ENCODE measurements at regions not wholly inside any gene's neighbourhood (a gene's known extent, or its start where the extent isn't known, plus 50 kb on each side); places are given as distances from the start of the nearest gene placed in this dataset.

DNA sequence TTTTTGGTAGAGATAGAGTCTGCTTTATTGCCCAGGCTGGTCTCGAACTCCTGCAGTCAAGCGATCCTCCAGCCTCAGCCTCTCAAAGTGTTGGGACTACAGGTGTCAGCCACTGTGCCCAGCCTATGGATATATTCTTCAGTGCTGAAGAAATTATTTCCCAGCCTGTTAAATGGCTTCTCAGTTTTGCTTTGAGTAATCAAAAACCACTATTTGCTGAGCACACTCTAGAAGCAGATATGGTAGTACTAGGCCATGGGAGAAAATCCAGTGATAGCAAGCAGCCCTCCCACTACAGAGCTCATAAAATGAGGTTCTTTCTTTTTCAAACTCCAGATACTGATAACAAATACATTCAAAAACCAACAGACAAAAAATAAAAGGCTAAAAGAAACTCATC, 80.6 kb upstream of the CLDN10 start:
- Histone ChIP-seq H4K12ac (ENCODE audit: low read depth, low read length) (no peak overlapping the region), H3K79me1 (ENCODE audit: low read length) (no peaks in the 10 kb centered on the region), H3K4ac (ENCODE audit: low read depth, low read length) (no peak overlapping the region), H3K9me3 (ENCODE audit: insufficient read depth, low read depth, low read length) (no peaks in the 10 kb centered on the region), H3K4me3 (ENCODE audit: low read depth, low read length) (no peak overlapping the region), H2BK120ac (ENCODE audit: insufficient read depth, low read length, poor library complexity) (no peak overlapping the region), H3K9ac (ENCODE audit: low read length) (no peak overlapping the region), H3K23ac (ENCODE audit: low read length) (no peak overlapping the region), H4K8ac (ENCODE audit: low read depth, low read length) (no peak overlapping the region), H3K27me3 (ENCODE audit: insufficient read depth, low read length) (no peaks in the 10 kb centered on the region), H2AK5ac (ENCODE audit: low read length) (no peak overlapping the region), H3K4me2 (ENCODE audit: low read length) (no peak overlapping the region), H3K36me3 (ENCODE audit: control insufficient read depth in 1 of 2, insufficient read depth in 2 of 2, low read length in 2 of 2) (no peaks in the 10 kb centered on the region), H3K4me1 (ENCODE audit: control insufficient read depth in 1 of 2, insufficient read depth in 2 of 2, low read length in 2 of 2) (no peaks in the 10 kb centered on the region), H2BK5ac (ENCODE audit: low read depth, low read length, poor library complexity) (no peak overlapping the region), H3K79me2 (ENCODE audit: control insufficient read depth, insufficient read depth, low read length, poor library complexity) (no peaks in the 10 kb centered on the region), H3K27ac (ENCODE audit: low read depth, low read length) (no peak overlapping the region), H2AFZ (ENCODE audit: insufficient read depth, low read length, poor library complexity) (no peak overlapping the region), H4K91ac (ENCODE audit: low read depth, low read length) (no peak overlapping the region), H2BK12ac (ENCODE audit: low read length) (no peak overlapping the region), H3K18ac (ENCODE audit: low read length) (no peak overlapping the region), H3K14ac (ENCODE audit: low read length) (no peak overlapping the region)
- no CpG with 5 or more reads among the region's 2 CpGs for WGBS (ENCODE audit: extremely low coverage, insufficient coverage, insufficient read length)
- DNase-seq = no peak

DNA sequence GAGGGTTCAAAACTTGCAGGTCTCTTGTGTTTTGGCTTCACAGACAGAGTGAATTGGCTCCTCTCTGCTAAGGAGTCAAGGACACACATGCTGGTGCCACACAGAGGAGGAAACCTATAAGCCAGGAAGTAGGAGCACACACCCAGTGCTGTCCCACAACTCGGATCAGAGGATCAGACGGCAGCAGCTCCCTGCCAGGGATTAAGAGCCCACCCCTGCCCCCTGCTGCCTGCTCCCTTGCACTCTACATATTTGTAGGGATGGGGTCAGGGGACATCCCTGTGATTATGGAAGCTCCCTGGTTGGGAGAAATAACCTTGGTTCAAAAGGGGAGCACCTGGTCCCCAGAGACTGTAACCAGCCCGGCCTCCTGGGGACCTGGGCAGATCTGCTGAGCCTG, 77.5 kb upstream of the CLDN10 start:
- no peak for DNase-seq
- Histone ChIP-seq H3K18ac (ENCODE audit: low read length) (no peak overlapping the region), H3K9me3 (ENCODE audit: insufficient read depth, low read depth, low read length) (no peaks in the 10 kb centered on the region), H4K8ac (ENCODE audit: low read depth, low read length) (no peak overlapping the region), H3K4me1 (ENCODE audit: control insufficient read depth in 1 of 2, insufficient read depth in 2 of 2, low read length in 2 of 2) (no peaks in the 10 kb centered on the region), H2BK120ac (ENCODE audit: insufficient read depth, low read length, poor library complexity) (no peak overlapping the region), H2BK5ac (ENCODE audit: low read depth, low read length, poor library complexity) (no peak overlapping the region), H3K27ac (ENCODE audit: low read depth, low read length) (no peak overlapping the region), H3K4me2 (ENCODE audit: low read length) (no peak overlapping the region), H4K12ac (ENCODE audit: low read depth, low read length) (no peak overlapping the region), H2AFZ (ENCODE audit: insufficient read depth, low read length, poor library complexity) (no peak overlapping the region), H3K36me3 (ENCODE audit: control insufficient read depth in 1 of 2, insufficient read depth in 2 of 2, low read length in 2 of 2) (no peaks in the 10 kb centered on the region), H3K79me2 (ENCODE audit: control insufficient read depth, insufficient read depth, low read length, poor library complexity) (no peaks in the 10 kb centered on the region), H3K4ac (ENCODE audit: low read depth, low read length) (no peak overlapping the region), H3K14ac (ENCODE audit: low read length) (no peak overlapping the region), H3K79me1 (ENCODE audit: low read length) (no peaks in the 10 kb centered on the region), H2BK12ac (ENCODE audit: low read length) (no peak overlapping the region), H3K23ac (ENCODE audit: low read length) (no peak overlapping the region), H3K4me3 (ENCODE audit: low read depth, low read length) (no peak overlapping the region), H2AK5ac (ENCODE audit: low read length) (no peak overlapping the region), H4K91ac (ENCODE audit: low read depth, low read length) (no peak overlapping the region), H3K27me3 (ENCODE audit: insufficient read depth, low read length) (no peaks in the 10 kb centered on the region), H3K9ac (ENCODE audit: low read length) (no peak overlapping the region)
- no CpG with 5 or more reads among the region's 3 CpGs for WGBS (ENCODE audit: extremely low coverage, insufficient coverage, insufficient read length)

DNA sequence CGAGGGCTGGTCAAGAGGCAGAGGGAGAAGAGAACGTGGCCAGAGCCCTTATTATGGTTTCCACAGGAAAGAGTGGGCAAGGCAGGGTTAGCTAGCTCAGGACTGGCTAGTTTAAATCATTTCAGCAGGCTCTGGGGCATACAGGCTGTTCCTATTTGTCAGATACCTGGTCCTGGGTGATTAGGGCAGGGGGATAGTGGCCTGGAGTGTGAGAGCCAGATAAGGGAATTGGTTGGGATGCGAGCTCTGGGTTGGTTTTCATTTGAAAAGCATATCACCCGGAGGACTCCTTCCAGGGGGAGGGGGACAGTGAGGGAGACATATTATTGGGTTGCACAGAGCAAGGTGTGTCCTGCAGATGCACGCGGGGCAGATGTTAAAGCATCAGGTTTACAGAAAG, 75.3 kb upstream of the CLDN10 start:
- Histone ChIP-seq H4K12ac (ENCODE audit: low read depth, low read length) (no peak overlapping the region), H2BK12ac (ENCODE audit: low read length) (no peak overlapping the region), H3K4me3 (ENCODE audit: low read depth, low read length) (no peak overlapping the region), H3K14ac (ENCODE audit: low read length) (no peak overlapping the region), H3K4me2 (ENCODE audit: low read length) (no peak overlapping the region), H3K9me3 (ENCODE audit: insufficient read depth, low read depth, low read length) (no peaks in the 10 kb centered on the region), H3K18ac (ENCODE audit: low read length) (no peak overlapping the region), H3K9ac (ENCODE audit: low read length) (no peak overlapping the region), H3K36me3 (ENCODE audit: control insufficient read depth in 1 of 2, insufficient read depth in 2 of 2, low read length in 2 of 2) (no peaks in the 10 kb centered on the region), H3K27ac (ENCODE audit: low read depth, low read length) (no peak overlapping the region), H4K8ac (ENCODE audit: low read depth, low read length) (no peak overlapping the region), H3K79me2 (ENCODE audit: control insufficient read depth, insufficient read depth, low read length, poor library complexity) (no peaks in the 10 kb centered on the region), H3K23ac (ENCODE audit: low read length) (no peak overlapping the region), H3K27me3 (ENCODE audit: insufficient read depth, low read length) (no peaks in the 10 kb centered on the region), H3K4ac (ENCODE audit: low read depth, low read length) (no peak overlapping the region), H3K79me1 (ENCODE audit: low read length) (no peaks in the 10 kb centered on the region), H4K91ac (ENCODE audit: low read depth, low read length) (no peak overlapping the region), H2BK120ac (ENCODE audit: insufficient read depth, low read length, poor library complexity) (no peak overlapping the region), H2AFZ (ENCODE audit: insufficient read depth, low read length, poor library complexity) (no peak overlapping the region), H2BK5ac (ENCODE audit: low read depth, low read length, poor library complexity) (no peak overlapping the region), H3K4me1 (ENCODE audit: control insufficient read depth in 1 of 2, insufficient read depth in 2 of 2, low read length in 2 of 2) (no peaks in the 10 kb centered on the region), H2AK5ac (ENCODE audit: low read length) (no peak overlapping the region)
- WGBS (ENCODE audit: extremely low coverage, insufficient coverage, insufficient read length) = no CpG with 5 or more reads among the region's 6 CpGs
- DNase-seq = no peak

DNA sequence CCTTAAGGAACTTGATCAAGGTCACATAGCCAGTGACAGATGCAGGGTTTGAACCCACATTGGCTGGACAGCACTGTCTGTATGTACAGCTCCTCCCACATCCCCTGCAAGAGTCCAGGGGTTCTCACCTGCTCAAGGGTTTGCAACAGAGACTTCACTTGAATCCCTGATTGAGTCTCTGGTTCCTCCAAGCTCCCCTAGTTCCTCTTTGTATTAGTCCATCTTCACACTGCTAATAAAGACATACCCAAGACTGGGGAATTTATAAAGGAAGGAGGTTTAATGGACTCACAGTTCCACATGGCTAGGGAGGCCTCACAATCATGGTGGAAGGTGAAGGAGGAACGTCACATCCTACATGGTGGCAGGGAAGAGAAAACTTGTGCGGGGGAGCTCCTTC, 72.8 kb upstream of the CLDN10 start:
- DNase-seq = no peak
- H3K79me2 ChIP-seq (ENCODE audit: control insufficient read depth, insufficient read depth, low read length, poor library complexity) = no peaks in the 10 kb centered on the region
- no peak overlapping the region for H4K12ac ChIP-seq (ENCODE audit: low read depth, low read length)
- H2BK120ac ChIP-seq (ENCODE audit: insufficient read depth, low read length, poor library complexity) = no peak overlapping the region
- H2BK12ac ChIP-seq (ENCODE audit: low read length) = no peak overlapping the region
- no peaks in the 10 kb centered on the region for H3K79me1 ChIP-seq (ENCODE audit: low read length)
- no peak overlapping the region for H3K18ac ChIP-seq (ENCODE audit: low read length)
- H3K4me2 ChIP-seq (ENCODE audit: low read length) = no peak overlapping the region
- no peaks in the 10 kb centered on the region for H3K9me3 ChIP-seq (ENCODE audit: insufficient read depth, low read depth, low read length)
- no peak overlapping the region for H3K14ac ChIP-seq (ENCODE audit: low read length)
- no peak overlapping the region for H2AK5ac ChIP-seq (ENCODE audit: low read length)
- WGBS (ENCODE audit: extremely low coverage, insufficient coverage, insufficient read length) = no CpG with 5 or more reads among the region's 2 CpGs
- no peak overlapping the region for H3K4ac ChIP-seq (ENCODE audit: low read depth, low read length)
- no peaks in the 10 kb centered on the region for H3K36me3 ChIP-seq (ENCODE audit: control insufficient read depth in 1 of 2, insufficient read depth in 2 of 2, low read length in 2 of 2)
- no peak overlapping the region for H3K9ac ChIP-seq (ENCODE audit: low read length)
- H3K4me3 ChIP-seq (ENCODE audit: low read depth, low read length) = no peak overlapping the region
- H2AFZ ChIP-seq (ENCODE audit: insufficient read depth, low read length, poor library complexity) = no peak overlapping the region
- H2BK5ac ChIP-seq (ENCODE audit: low read depth, low read length, poor library complexity) = no peak overlapping the region
- no peak overlapping the region for H4K8ac ChIP-seq (ENCODE audit: low read depth, low read length)
- H3K23ac ChIP-seq (ENCODE audit: low read length) = no peak overlapping the region
- H3K27ac ChIP-seq (ENCODE audit: low read depth, low read length) = no peak overlapping the region
- H3K4me1 ChIP-seq (ENCODE audit: control insufficient read depth in 1 of 2, insufficient read depth in 2 of 2, low read length in 2 of 2) = no peaks in the 10 kb centered on the region
- no peak overlapping the region for H4K91ac ChIP-seq (ENCODE audit: low read depth, low read length)
- no peaks in the 10 kb centered on the region for H3K27me3 ChIP-seq (ENCODE audit: insufficient read depth, low read length)
